ENCODE measurements at regions not wholly inside any gene's neighbourhood (a gene's known extent, or its start where the extent isn't known, plus 50 kb on each side); places are given as distances from the start of the nearest gene placed in this dataset.
"Not testable (repeated sequence)": the region's sequence is repeated elsewhere in the genome, so short reads cannot be mapped to it uniquely, and the experiment has no call there.

DNA sequence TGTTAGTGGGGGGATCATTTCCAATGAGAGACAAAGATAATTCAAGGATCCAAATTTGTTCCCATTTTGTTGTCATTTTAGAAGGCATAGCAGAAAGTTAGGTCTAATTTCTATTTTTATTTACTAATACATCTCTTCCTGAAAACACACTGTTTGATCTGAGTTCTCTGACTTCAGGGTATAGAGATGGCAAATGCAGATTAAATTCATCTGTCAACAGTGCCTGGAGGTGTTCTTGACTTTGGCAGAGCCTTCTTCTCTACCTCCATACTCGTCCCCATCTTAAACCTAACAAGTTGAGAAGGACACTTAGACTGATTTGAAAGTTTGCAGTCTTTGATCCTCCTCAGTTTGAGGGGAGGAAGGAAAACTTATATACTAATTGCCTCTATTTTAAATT, 308.2 kb downstream of the SOX2 start:
- Histone ChIP-seq H3K4me2 (ENCODE audit: low read length) (no peak overlapping the region), H4K20me1 (ENCODE audit: control insufficient read depth, insufficient read depth, low read depth, low read length) (no peaks in the 10 kb centered on the region), H3K4me3 (ENCODE audit: low read length) (no peak overlapping the region), H3K9me2 (replicated peaks; ENCODE audit: control insufficient read depth, low read length) (no peaks in the 10 kb centered on the region), H3K36me3 (ENCODE audit: control insufficient read depth, low read length) (no peaks in the 10 kb centered on the region), H3K27ac (ENCODE audit: low read depth, low read length) (no peak overlapping the region), H3K9me3 (ENCODE audit: control insufficient read depth, insufficient read depth, low read length) (no peaks in the 10 kb centered on the region), H3K27me3 (ENCODE audit: control insufficient read depth, low read length) (no peaks in the 10 kb centered on the region), H3K4me1 (ENCODE audit: control insufficient read depth, low read length) (no peaks in the 10 kb centered on the region), H3F3A (ENCODE audit: control insufficient read depth, insufficient read depth) (no peaks in the 10 kb centered on the region), H3K79me2 (ENCODE audit: control insufficient read depth, low read length) (no peaks in the 10 kb centered on the region)
- TF ChIP-seq EZH2phosphoT487 (IDR thresholded peaks at IDR 0.05; ENCODE audit: borderline replicate concordance, low read length) (no peak), CTCF (IDR thresholded peaks at IDR 0.05; ENCODE audit: low read depth, low read length, poor library complexity, severe bottlenecking) (no peak)

DNA sequence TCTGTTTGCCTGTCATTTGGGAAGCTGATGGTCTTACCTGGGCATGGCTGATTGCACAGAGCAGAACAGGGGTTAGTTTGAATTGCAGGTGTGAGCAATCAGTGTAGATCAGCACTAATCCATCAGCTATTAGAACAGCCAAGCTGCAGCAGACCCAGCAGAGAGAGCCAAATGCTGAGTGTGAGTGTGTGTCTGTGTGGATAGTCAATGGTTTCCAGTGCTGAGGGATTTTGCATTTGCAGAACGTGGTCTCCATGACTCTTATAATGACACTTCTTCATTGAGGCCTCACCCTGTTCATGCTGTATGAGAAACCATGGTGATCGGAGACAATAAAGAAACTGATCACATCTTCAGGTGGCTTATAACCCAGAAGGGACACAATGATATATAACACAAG, 312.1 kb downstream of the SOX2 start:
- TF ChIP-seq CTCF (IDR thresholded peaks at IDR 0.05; ENCODE audit: low read depth, low read length, poor library complexity, severe bottlenecking) (no peak), EZH2phosphoT487 (IDR thresholded peaks at IDR 0.05; ENCODE audit: borderline replicate concordance, low read length) (no peak)
- no peak overlapping the region for H3K27ac ChIP-seq (ENCODE audit: low read depth, low read length)

DNA sequence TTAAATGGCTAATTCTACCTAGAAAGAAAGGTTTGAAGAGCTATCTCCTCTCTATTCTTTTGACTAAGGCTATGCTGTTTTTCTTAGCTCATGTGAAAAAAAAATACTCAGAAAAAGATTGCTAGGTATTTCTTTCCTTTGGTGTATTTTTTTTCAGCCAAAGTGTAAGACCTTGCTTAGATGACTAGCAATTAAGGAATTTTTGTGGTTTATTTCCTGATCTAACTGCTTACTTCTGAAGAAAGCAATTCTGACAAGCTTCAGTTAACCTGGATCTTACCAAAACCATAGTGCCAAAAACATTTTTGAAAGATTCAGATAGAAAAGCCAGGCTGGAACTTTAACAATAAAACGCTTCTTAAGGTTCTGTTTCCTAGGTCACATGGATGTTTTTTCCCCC, 315.6 kb downstream of the SOX2 start:
- Histone ChIP-seq H3K4me1 (ENCODE audit: control insufficient read depth, low read length) (no peaks in the 10 kb centered on the region), H4K20me1 (ENCODE audit: control insufficient read depth, insufficient read depth, low read depth, low read length) (no peaks in the 10 kb centered on the region), H3K9me2 (replicated peaks; ENCODE audit: control insufficient read depth, low read length) (no peaks in the 10 kb centered on the region), H3K4me2 (ENCODE audit: low read length) (no peak overlapping the region), H3K79me2 (ENCODE audit: control insufficient read depth, low read length) (no peaks in the 10 kb centered on the region), H3K36me3 (ENCODE audit: control insufficient read depth, low read length) (no peaks in the 10 kb centered on the region), H3K4me3 (ENCODE audit: low read length) (no peak overlapping the region), H3K9me3 (ENCODE audit: control insufficient read depth, insufficient read depth, low read length) (no peaks in the 10 kb centered on the region), H3K27ac (ENCODE audit: low read depth, low read length) (no peak overlapping the region), H3K27me3 (ENCODE audit: control insufficient read depth, low read length) (no peaks in the 10 kb centered on the region), H3F3A (ENCODE audit: control insufficient read depth, insufficient read depth) (no peaks in the 10 kb centered on the region)
- TF ChIP-seq CTCF (IDR thresholded peaks at IDR 0.05; ENCODE audit: low read depth, low read length, poor library complexity, severe bottlenecking) (no peak), EZH2phosphoT487 (IDR thresholded peaks at IDR 0.05; ENCODE audit: borderline replicate concordance, low read length) (no peak)

More for the DNA sequence above, 312.1 kb downstream of the SOX2 start:
- Histone ChIP-seq H3K79me2 (ENCODE audit: control insufficient read depth, low read length) (no peaks in the 10 kb centered on the region), H3K9me3 (ENCODE audit: control insufficient read depth, insufficient read depth, low read length) (no peaks in the 10 kb centered on the region), H3K27me3 (ENCODE audit: control insufficient read depth, low read length) (no peaks in the 10 kb centered on the region), H3K4me2 (ENCODE audit: low read length) (no peak overlapping the region), H3K36me3 (ENCODE audit: control insufficient read depth, low read length) (no peaks in the 10 kb centered on the region), H3K4me1 (ENCODE audit: control insufficient read depth, low read length) (no peaks in the 10 kb centered on the region), H3K9me2 (replicated peaks; ENCODE audit: control insufficient read depth, low read length) (no peaks in the 10 kb centered on the region), H3K4me3 (ENCODE audit: low read length) (no peak overlapping the region), H3F3A (ENCODE audit: control insufficient read depth, insufficient read depth) (no peaks in the 10 kb centered on the region), H4K20me1 (ENCODE audit: control insufficient read depth, insufficient read depth, low read depth, low read length) (no peaks in the 10 kb centered on the region)

- TF ChIP-seq EZH2phosphoT487 (IDR thresholded peaks at IDR 0.05; ENCODE audit: borderline replicate concordance, low read length): no peak
- TF ChIP-seq CTCF (IDR thresholded peaks at IDR 0.05; ENCODE audit: low read depth, low read length, poor library complexity, severe bottlenecking): no peak
- Histone ChIP-seq H3K27ac (ENCODE audit: low read depth, low read length) (no peak overlapping the region), H3K36me3 (ENCODE audit: control insufficient read depth, low read length) (no peaks in the 10 kb centered on the region), H3K9me2 (replicated peaks; ENCODE audit: control insufficient read depth, low read length) (no peaks in the 10 kb centered on the region), H3K4me2 (ENCODE audit: low read length) (no peak overlapping the region), H3K79me2 (ENCODE audit: control insufficient read depth, low read length) (no peaks in the 10 kb centered on the region), H3K4me3 (ENCODE audit: low read length) (no peak overlapping the region), H3K9me3 (ENCODE audit: control insufficient read depth, insufficient read depth, low read length) (no peaks in the 10 kb centered on the region), H3K4me1 (ENCODE audit: control insufficient read depth, low read length) (no peaks in the 10 kb centered on the region), H4K20me1 (ENCODE audit: control insufficient read depth, insufficient read depth, low read depth, low read length) (no peaks in the 10 kb centered on the region), H3K27me3 (ENCODE audit: control insufficient read depth, low read length) (no peaks in the 10 kb centered on the region), H3F3A (ENCODE audit: control insufficient read depth, insufficient read depth) (no peaks in the 10 kb centered on the region)
Measured at GRCh38 chr3:182028081-182028480, 316.4 kb downstream of the SOX2 start.

DNA sequence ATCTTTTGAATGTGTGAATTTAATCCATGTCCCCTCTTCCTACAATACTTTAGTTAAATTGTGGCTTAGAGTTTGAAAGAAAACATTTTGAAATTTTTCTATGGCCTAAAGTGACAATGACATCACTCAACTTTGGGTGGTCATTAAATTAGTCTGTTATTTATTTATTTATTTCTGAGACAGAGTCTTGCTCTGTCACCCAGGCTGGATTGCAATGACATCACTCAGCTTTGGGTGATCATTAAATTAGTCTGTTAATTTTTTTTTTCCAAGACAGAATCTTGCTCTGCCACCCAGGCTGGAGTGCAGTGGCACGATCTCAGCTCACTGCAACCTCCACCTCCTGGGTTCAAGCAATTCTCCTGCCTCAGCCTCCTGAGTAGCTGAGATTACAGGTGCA, 322.5 kb downstream of the SOX2 start:
- not testable (repeated sequence) for H3F3A ChIP-seq (ENCODE audit: control insufficient read depth, insufficient read depth); H3K36me3 ChIP-seq (ENCODE audit: control insufficient read depth, low read length); H3K9me2 ChIP-seq (replicated peaks; ENCODE audit: control insufficient read depth, low read length); H3K27me3 ChIP-seq (ENCODE audit: control insufficient read depth, low read length); H4K20me1 ChIP-seq (ENCODE audit: control insufficient read depth, insufficient read depth, low read depth, low read length); H3K4me1 ChIP-seq (ENCODE audit: control insufficient read depth, low read length); H3K27ac ChIP-seq (ENCODE audit: low read depth, low read length); H3K9me3 ChIP-seq (ENCODE audit: control insufficient read depth, insufficient read depth, low read length); H3K4me2 ChIP-seq (ENCODE audit: low read length); H3K79me2 ChIP-seq (ENCODE audit: control insufficient read depth, low read length); H3K4me3 ChIP-seq (ENCODE audit: low read length)
